ENCODE measurements at regions not wholly inside any gene's neighbourhood (a gene's known extent, or its start where the extent isn't known, plus 50 kb on each side); places are given as distances from the start of the nearest gene placed in this dataset.

GRCh38 chr1:191971447-191971846 lies 186.8 kb upstream of the RGS18 start:
- TF ChIP-seq POLR2A (IDR thresholded peaks at IDR 0.05; ENCODE audit: extremely low read depth, insufficient read length): no peak
- TF ChIP-seq, protein P1, sequence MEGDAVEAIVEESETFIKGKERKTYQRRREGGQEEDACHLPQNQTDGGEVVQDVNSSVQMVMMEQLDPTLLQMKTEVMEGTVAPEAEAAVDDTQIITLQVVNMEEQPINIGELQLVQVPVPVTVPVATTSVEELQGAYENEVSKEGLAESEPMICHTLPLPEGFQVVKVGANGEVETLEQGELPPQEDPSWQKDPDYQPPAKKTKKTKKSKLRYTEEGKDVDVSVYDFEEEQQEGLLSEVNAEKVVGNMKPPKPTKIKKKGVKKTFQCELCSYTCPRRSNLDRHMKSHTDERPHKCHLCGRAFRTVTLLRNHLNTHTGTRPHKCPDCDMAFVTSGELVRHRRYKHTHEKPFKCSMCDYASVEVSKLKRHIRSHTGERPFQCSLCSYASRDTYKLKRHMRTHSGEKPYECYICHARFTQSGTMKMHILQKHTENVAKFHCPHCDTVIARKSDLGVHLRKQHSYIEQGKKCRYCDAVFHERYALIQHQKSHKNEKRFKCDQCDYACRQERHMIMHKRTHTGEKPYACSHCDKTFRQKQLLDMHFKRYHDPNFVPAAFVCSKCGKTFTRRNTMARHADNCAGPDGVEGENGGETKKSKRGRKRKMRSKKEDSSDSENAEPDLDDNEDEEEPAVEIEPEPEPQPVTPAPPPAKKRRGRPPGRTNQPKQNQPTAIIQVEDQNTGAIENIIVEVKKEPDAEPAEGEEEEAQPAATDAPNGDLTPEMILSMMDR (IDR thresholded peaks at IDR 0.05; ENCODE audit: low read depth, low read length): no peak
- TF ChIP-seq, protein P2, sequence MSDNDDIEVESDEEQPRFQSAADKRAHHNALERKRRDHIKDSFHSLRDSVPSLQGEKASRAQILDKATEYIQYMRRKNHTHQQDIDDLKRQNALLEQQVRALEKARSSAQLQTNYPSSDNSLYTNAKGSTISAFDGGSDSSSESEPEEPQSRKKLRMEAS (IDR thresholded peaks at IDR 0.05; ENCODE audit: low read depth, low read length): no peak
- TF ChIP-seq MYC (IDR thresholded peaks at IDR 0.05; ENCODE audit: low read depth, low read length): no peak

Data from NB4 (cell line).